ENCODE measurements at regions not wholly inside any gene's neighbourhood (a gene's known extent, or its start where the extent isn't known, plus 50 kb on each side); places are given as distances from the start of the nearest gene placed in this dataset.

- no peaks in the 10 kb centered on the region for H3K27me3 ChIP-seq (ENCODE audit: control insufficient read depth, extremely low read depth, insufficient read depth, low read length)
- FAIRE-seq, result peak; percentile 79
- no peak overlapping the region for H3K4me3 ChIP-seq (ENCODE audit: control insufficient read depth in 2 of 3, extremely low read depth in 1 of 3, insufficient read depth in 2 of 3, low read depth in 1 of 3, low read length in 3 of 3)
- no peaks in the 10 kb centered on the region for H4K20me1 ChIP-seq (ENCODE audit: control insufficient read depth, extremely low read depth, insufficient read depth, low read length)
- no peaks in the 10 kb centered on the region for H3K36me3 ChIP-seq (ENCODE audit: control insufficient read depth in 2 of 2, extremely low read depth in 1 of 2, insufficient read depth in 2 of 2, low read length in 2 of 2)
- H3K27ac ChIP-seq (ENCODE audit: control insufficient read depth, insufficient read depth, low read length), result peak overlapping the region; percentile 23
- peak overlapping the region; percentile 9 for H3K9ac ChIP-seq (ENCODE audit: control insufficient read depth, extremely low read depth, insufficient read depth, low read length)
- no peaks in the 10 kb centered on the region for H3K9me3 ChIP-seq (ENCODE audit: control insufficient read depth, low read depth, low read length)
- peak overlapping the region; percentile 51 for H2AFZ ChIP-seq (ENCODE audit: control insufficient read depth, low read length)
- peaks cover 29% of the 10 kb centered on the region for H3K4me1 ChIP-seq (ENCODE audit: control insufficient read depth, extremely low read depth, insufficient read depth, low read length)
- dilution Hi-C loops (cut with MboI; ENCODE audit: extremely low pct_ligation_motif_present, low sequenced_read_pairs), result no loop called here
- H3K79me2 ChIP-seq (ENCODE audit: control insufficient read depth, insufficient read depth, low read length), result no peaks in the 10 kb centered on the region
- no peaks in the 10 kb centered on the region for H3K9me1 ChIP-seq (ENCODE audit: control insufficient read depth, extremely low read depth, insufficient read depth, low read length)
- TF ChIP-seq EZH2 (IDR thresholded peaks at IDR 0.05; ENCODE audit: low read length), result no peak
- TF ChIP-seq CTCF (optimal IDR thresholded peaks at IDR 0.05 in 1 of 3, IDR thresholded peaks at IDR 0.05 in 1 of 3, conservative IDR thresholded peaks at IDR 0.05 in 1 of 3; ENCODE audit: extremely low read depth in 1 of 3, insufficient read depth in 2 of 3, low read length in 3 of 3), result peak in 2 of 3 experiments; percentile 10 to 22
- H3K4me2 ChIP-seq (ENCODE audit: control insufficient read depth, extremely low read depth, insufficient read depth, low read depth, low read length), result peak overlapping the region; percentile 22
- DNase-seq (ENCODE audit: low read depth, low spot score), result no peak
Observed at GRCh38 chr1:94634977-94635416, 93.4 kb upstream of the F3 start.

- H3K36me3 ChIP-seq (ENCODE audit: control insufficient read depth in 2 of 2, extremely low read depth in 1 of 2, insufficient read depth in 2 of 2, low read length in 2 of 2), result no peaks in the 10 kb centered on the region
- no peak for FAIRE-seq
- H2AFZ ChIP-seq (ENCODE audit: control insufficient read depth, low read length), result no peak overlapping the region
- no peaks in the 10 kb centered on the region for H4K20me1 ChIP-seq (ENCODE audit: control insufficient read depth, extremely low read depth, insufficient read depth, low read length)
- no peak overlapping the region for H3K4me3 ChIP-seq (ENCODE audit: control insufficient read depth in 2 of 3, extremely low read depth in 1 of 3, insufficient read depth in 2 of 3, low read depth in 1 of 3, low read length in 3 of 3)
- no peak overlapping the region for H3K4me2 ChIP-seq (ENCODE audit: control insufficient read depth, extremely low read depth, insufficient read depth, low read depth, low read length)
- H3K27ac ChIP-seq (ENCODE audit: control insufficient read depth, insufficient read depth, low read length), result no peak overlapping the region
- no peak for DNase-seq (ENCODE audit: low read depth, low spot score)
- no peaks in the 10 kb centered on the region for H3K9me1 ChIP-seq (ENCODE audit: control insufficient read depth, extremely low read depth, insufficient read depth, low read length)
- no peaks in the 10 kb centered on the region for H3K9me3 ChIP-seq (ENCODE audit: control insufficient read depth, low read depth, low read length)
- H3K9ac ChIP-seq (ENCODE audit: control insufficient read depth, extremely low read depth, insufficient read depth, low read length), result no peak overlapping the region
- no peaks in the 10 kb centered on the region for H3K79me2 ChIP-seq (ENCODE audit: control insufficient read depth, insufficient read depth, low read length)
- H3K27me3 ChIP-seq (ENCODE audit: control insufficient read depth, extremely low read depth, insufficient read depth, low read length), result no peaks in the 10 kb centered on the region
- TF ChIP-seq EZH2 (IDR thresholded peaks at IDR 0.05; ENCODE audit: low read length) (no peak), CTCF (optimal IDR thresholded peaks at IDR 0.05 in 1 of 3, IDR thresholded peaks at IDR 0.05 in 1 of 3, conservative IDR thresholded peaks at IDR 0.05 in 1 of 3; ENCODE audit: extremely low read depth in 1 of 3, insufficient read depth in 2 of 3, low read length in 3 of 3) (no peak)
- dilution Hi-C loops (cut with MboI; ENCODE audit: extremely low pct_ligation_motif_present, low sequenced_read_pairs), result no loop called here
- H3K4me1 ChIP-seq (ENCODE audit: control insufficient read depth, extremely low read depth, insufficient read depth, low read length), result peaks cover 29% of the 10 kb centered on the region
Observed at GRCh38 chr1:94633051-94633450, 91.5 kb upstream of the F3 start.
